ENCODE measurements at regions not wholly inside any gene's neighbourhood (a gene's known extent, or its start where the extent isn't known, plus 50 kb on each side); places are given as distances from the start of the nearest gene placed in this dataset.
A peak's percentile ranks its signal among the peaks of the same experiment; 100 is the strongest.
"Not testable (repeated sequence)": the region's sequence is repeated elsewhere in the genome, so short reads cannot be mapped to it uniquely, and the experiment has no call there.

- H3K4me1 Mint-ChIP-seq; H3K36me3 Mint-ChIP-seq; ATAC-seq; DNase-seq (ENCODE audit: low spot score in 2 of 2); H3K9me3 Mint-ChIP-seq; H3K4me3 Mint-ChIP-seq; H3K27ac Mint-ChIP-seq: not testable (repeated sequence)
These were observed 80.9 kb upstream of the PLGLB2 start for GRCh38 chr2:87667027-87667426.

- not testable (repeated sequence) for H3K9me3 Mint-ChIP-seq; ATAC-seq; H3K36me3 Mint-ChIP-seq; H3K27ac Mint-ChIP-seq; H3K4me3 Mint-ChIP-seq; DNase-seq (ENCODE audit: low spot score in 2 of 2); H3K4me1 Mint-ChIP-seq
These were observed 79.5 kb upstream of the PLGLB2 start for GRCh38 chr2:87668361-87668760.

GRCh38 chr2:87669633-87670231 lies 78.2 kb upstream of the PLGLB2 start:
- H3K9me3 Mint-ChIP-seq; H3K4me1 Mint-ChIP-seq; DNase-seq (ENCODE audit: low spot score in 2 of 2); H3K36me3 Mint-ChIP-seq; H3K27ac Mint-ChIP-seq; ATAC-seq; H3K4me3 Mint-ChIP-seq: not testable (repeated sequence)

GRCh38 chr2:87672404-87672803 lies 75.5 kb upstream of the PLGLB2 start:
- ATAC-seq; H3K4me3 Mint-ChIP-seq; H3K4me1 Mint-ChIP-seq; H3K36me3 Mint-ChIP-seq; H3K27ac Mint-ChIP-seq; H3K9me3 Mint-ChIP-seq; DNase-seq (ENCODE audit: low spot score in 2 of 2): not testable (repeated sequence)

GRCh38 chr2:87674729-87675128 lies 73.2 kb upstream of the PLGLB2 start:
- not testable (repeated sequence) for H3K4me1 Mint-ChIP-seq; DNase-seq (ENCODE audit: low spot score in 2 of 2); ATAC-seq; H3K4me3 Mint-ChIP-seq; H3K27ac Mint-ChIP-seq; H3K9me3 Mint-ChIP-seq; H3K36me3 Mint-ChIP-seq

- H3K4me1 Mint-ChIP-seq; H3K27ac Mint-ChIP-seq; H3K4me3 Mint-ChIP-seq; DNase-seq (ENCODE audit: low spot score in 2 of 2); H3K36me3 Mint-ChIP-seq; ATAC-seq; H3K9me3 Mint-ChIP-seq: not testable (repeated sequence)
These were observed 72.4 kb upstream of the PLGLB2 start for GRCh38 chr2:87675487-87675886.

GRCh38 chr2:87677421-87677923 lies 70.4 kb upstream of the PLGLB2 start:
- H3K36me3 Mint-ChIP-seq; H3K4me3 Mint-ChIP-seq; H3K9me3 Mint-ChIP-seq; DNase-seq (ENCODE audit: low spot score in 2 of 2); ATAC-seq; H3K27ac Mint-ChIP-seq: not testable (repeated sequence)
- peaks cover 12% of the 10 kb centered on the region for H3K4me1 Mint-ChIP-seq

GRCh38 chr2:87678742-87679173 lies 69.1 kb upstream of the PLGLB2 start:
- ATAC-seq (peak; percentile 94), DNase-seq (ENCODE audit: low spot score in 2 of 2) (peak; percentile 21 to 54)
- not testable (repeated sequence) for H3K27ac Mint-ChIP-seq, H3K9me3 Mint-ChIP-seq, H3K36me3 Mint-ChIP-seq, H3K4me3 Mint-ChIP-seq
- peaks cover 14% of the 10 kb centered on the region for H3K4me1 Mint-ChIP-seq

GRCh38 chr2:87679950-87680349 lies 67.9 kb upstream of the PLGLB2 start:
- not testable (repeated sequence) for H3K36me3 Mint-ChIP-seq; H3K4me3 Mint-ChIP-seq; H3K27ac Mint-ChIP-seq; DNase-seq (ENCODE audit: low spot score in 2 of 2); H3K9me3 Mint-ChIP-seq; ATAC-seq
- peaks cover 14% of the 10 kb centered on the region for H3K4me1 Mint-ChIP-seq

GRCh38 chr2:87680691-87681090 lies 67.2 kb upstream of the PLGLB2 start:
- H3K36me3 Mint-ChIP-seq; H3K9me3 Mint-ChIP-seq; H3K27ac Mint-ChIP-seq; ATAC-seq; H3K4me3 Mint-ChIP-seq; DNase-seq (ENCODE audit: low spot score in 2 of 2): not testable (repeated sequence)
- peaks cover 14% of the 10 kb centered on the region for H3K4me1 Mint-ChIP-seq

- not testable (repeated sequence) for H3K4me3 Mint-ChIP-seq; DNase-seq (ENCODE audit: low spot score in 2 of 2); ATAC-seq; H3K9me3 Mint-ChIP-seq; H3K36me3 Mint-ChIP-seq; H3K27ac Mint-ChIP-seq
- H3K4me1 Mint-ChIP-seq = peaks cover 12% of the 10 kb centered on the region
These were observed 64.4 kb upstream of the PLGLB2 start for GRCh38 chr2:87683451-87683850.

- H3K4me1 Mint-ChIP-seq; H3K9me3 Mint-ChIP-seq; DNase-seq (ENCODE audit: low spot score in 2 of 2); ATAC-seq; H3K36me3 Mint-ChIP-seq; H3K4me3 Mint-ChIP-seq; H3K27ac Mint-ChIP-seq: not testable (repeated sequence)
These were observed 63.9 kb upstream of the PLGLB2 start for GRCh38 chr2:87683961-87684360.

- not testable (repeated sequence) for H3K4me1 Mint-ChIP-seq; ATAC-seq; H3K4me3 Mint-ChIP-seq; DNase-seq (ENCODE audit: low spot score in 2 of 2); H3K9me3 Mint-ChIP-seq; H3K36me3 Mint-ChIP-seq; H3K27ac Mint-ChIP-seq
These were observed 62.3 kb upstream of the PLGLB2 start for GRCh38 chr2:87685558-87685957.

- H3K36me3 Mint-ChIP-seq; DNase-seq (ENCODE audit: low spot score in 2 of 2); H3K4me1 Mint-ChIP-seq; H3K27ac Mint-ChIP-seq; ATAC-seq; H3K9me3 Mint-ChIP-seq; H3K4me3 Mint-ChIP-seq: not testable (repeated sequence)
These were observed 60.9 kb upstream of the PLGLB2 start for GRCh38 chr2:87686873-87687549.

GRCh38 chr2:87687550-87688270 lies 60.2 kb upstream of the PLGLB2 start:
- H3K9me3 Mint-ChIP-seq; ATAC-seq; DNase-seq (ENCODE audit: low spot score in 2 of 2); H3K4me1 Mint-ChIP-seq; H3K36me3 Mint-ChIP-seq; H3K4me3 Mint-ChIP-seq; H3K27ac Mint-ChIP-seq: not testable (repeated sequence)

Measured in stimulated activated effector memory CD8-positive, alpha-beta T cell treated with anti-CD3 and anti-CD28 coated beads, Interleukin-12 subunit alpha, Interleukin-12 subunit beta, amount 100 ng/mL, for 72 hours (primary cell).